Stomach (tissue), 4 donors: ENCODE measurements at regions not wholly inside any gene's neighbourhood (a gene's known extent, or its start where the extent isn't known, plus 50 kb on each side); places are given as distances from the start of the nearest gene placed in this dataset.
A peak's percentile ranks its signal among the peaks of the same experiment; 100 is the strongest.

Source experiments
- CTCF ChIP-seq, 7 experiments: fragments of 450-650 bp in 4 of 7; fragments of 200-600 bp in 3 of 7; sonication (generic) in 3 of 7; IDR thresholded peaks; one replicate each; pipeline ENCODE4 v1.5.1; 2016 to 2019; ENCODE audit warnings: antibody characterized with exemption in 7 of 7, control low read depth in 2 of 7, mild to moderate bottlenecking in 1 of 7
- POLR2AphosphoS5 ChIP-seq, 3 donors: sonication (generic); formaldehyde crosslinking; IDR thresholded peaks; one replicate each; pipeline ENCODE4 v1.6.1; 2016; ENCODE audit warnings: antibody characterized with exemption in 3 of 3

- TF ChIP-seq POLR2AphosphoS5 (IDR thresholded peaks at IDR 0.05), result peak in 2 of 3 donors; percentile 31 to 56
- no peak for TF ChIP-seq CTCF (IDR thresholded peaks at IDR 0.05)
Observed at GRCh38 chr12:123050331-123050831, 69.9 kb downstream of the ARL6IP4 start.
